Naive thymus-derived CD8-positive, alpha-beta T cell (primary cell): ENCODE measurements at regions not wholly inside any gene's neighbourhood (a gene's known extent, or its start where the extent isn't known, plus 50 kb on each side); places are given as distances from the start of the nearest gene placed in this dataset.
"Not testable (repeated sequence)": the region's sequence is repeated elsewhere in the genome, so short reads cannot be mapped to it uniquely, and the experiment has no call there.

Experiments used
- ATAC-seq, 2 donors: fragments of 150-1000 bp; cut with Tn5 transposase in 1 of 2; sonication (Bioruptor Pico), chemical (Tn5 transposase) in 1 of 2; 1 replicate in 1 of 2; 2 replicates in 1 of 2; pipeline ENCODE4 v1.10.0; 2021; ENCODE audit warnings: mild to moderate bottlenecking in 2 of 2, moderate library complexity in 2 of 2
- POLR2A ChIA-PET: fragments of 350-600 bp; sonication (Branson Sonifier 250); formaldehyde crosslinking; loops from one replicate; lab custom pipeline; 2021; ENCODE audit warnings: antibody characterized with exemption; lab: Charles Lee
- DNase-seq, 10 donors: peaks; one replicate each; pipeline versions ENCODE4 v3.0.0 to v3.0.0-alpha.2; 2020 to 2022
- H3K27ac Mint-ChIP-seq, 10 donors: one replicate each; pipeline ENCODE4 v1.8.0; 2020 to 2022; ENCODE audit warnings: mild to moderate bottlenecking in 10 of 10, mixed read lengths in 10 of 10, moderate library complexity in 4 of 10, inconsistent platforms in 1 of 10
- H3K27me3 Mint-ChIP-seq, 5 donors: one replicate each; pipeline ENCODE4 v1.8.0; 2021 to 2022; ENCODE audit warnings: mixed read lengths in 5 of 5
- H3K36me3 Mint-ChIP-seq, 3 donors: one replicate each; pipeline ENCODE4 v1.8.0; 2020 to 2022; ENCODE audit warnings: mixed read lengths in 3 of 3, mild to moderate bottlenecking in 2 of 3, inconsistent platforms in 1 of 3
- H3K4me1 Mint-ChIP-seq, 4 donors: one replicate each; pipeline ENCODE4 v1.8.0; 2021 to 2022; ENCODE audit warnings: mixed read lengths in 4 of 4
- H3K4me3 Mint-ChIP-seq, 10 donors: one replicate each; pipeline ENCODE4 v1.8.0; 2020 to 2022; ENCODE audit warnings: mild to moderate bottlenecking in 10 of 10, mixed read lengths in 10 of 10, moderate library complexity in 6 of 10, inconsistent platforms in 1 of 10
- H3K9me3 Mint-ChIP-seq, 9 donors: one replicate each; pipeline ENCODE4 v1.8.0; 2020 to 2022; ENCODE audit warnings: mixed read lengths in 9 of 9, mild to moderate bottlenecking in 3 of 9, inconsistent platforms in 1 of 9, moderate library complexity in 1 of 9

GRCh38 chr4:57774171-57774570, 664.0 kb upstream of the IGFBP7 start:
- H3K36me3 Mint-ChIP-seq: no peaks in the 10 kb centered on the region
- H3K4me1 Mint-ChIP-seq: no peaks in the 10 kb centered on the region
- POLR2A ChIA-PET: no interaction called here
- DNase-seq (no peak), ATAC-seq (no peak)
- no peaks in the 10 kb centered on the region for H3K27me3 Mint-ChIP-seq
- no peak overlapping the region for H3K4me3 Mint-ChIP-seq
- no peak overlapping the region for H3K27ac Mint-ChIP-seq
- peaks cover 0 to 28% (median 11%) of the 10 kb centered on the region in 9 donors for H3K9me3 Mint-ChIP-seq

DNA sequence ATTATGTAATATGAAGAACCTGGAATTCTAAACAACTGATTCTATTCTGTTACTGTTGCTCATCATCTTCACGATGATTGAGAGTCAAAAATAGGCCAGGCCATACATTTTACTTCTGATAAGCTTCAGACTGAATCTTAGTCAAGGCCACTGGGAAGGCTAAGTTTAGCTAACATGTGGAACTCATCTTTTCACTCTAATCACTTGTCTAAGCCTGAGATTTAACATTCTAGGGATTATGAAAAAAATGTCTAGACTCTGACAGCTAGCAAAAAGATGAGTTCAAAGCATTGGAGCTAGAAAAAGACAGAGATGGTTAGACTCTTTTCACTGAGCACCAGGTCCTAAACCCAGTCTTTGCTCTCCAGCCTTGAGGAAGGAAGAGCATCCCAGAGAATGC, 656.2 kb upstream of the IGFBP7 start:
- POLR2A ChIA-PET: no interaction called here
- Mint-ChIP-seq H3K4me3 (no peak overlapping the region), H3K27ac (no peak overlapping the region), H3K9me3 (peaks cover 0 to 22% (median 6%) of the 10 kb centered on the region in 9 donors), H3K36me3 (no peaks in the 10 kb centered on the region), H3K4me1 (no peaks in the 10 kb centered on the region), H3K27me3 (no peaks in the 10 kb centered on the region)
- DNase-seq: no peak
- no peak for ATAC-seq

DNA sequence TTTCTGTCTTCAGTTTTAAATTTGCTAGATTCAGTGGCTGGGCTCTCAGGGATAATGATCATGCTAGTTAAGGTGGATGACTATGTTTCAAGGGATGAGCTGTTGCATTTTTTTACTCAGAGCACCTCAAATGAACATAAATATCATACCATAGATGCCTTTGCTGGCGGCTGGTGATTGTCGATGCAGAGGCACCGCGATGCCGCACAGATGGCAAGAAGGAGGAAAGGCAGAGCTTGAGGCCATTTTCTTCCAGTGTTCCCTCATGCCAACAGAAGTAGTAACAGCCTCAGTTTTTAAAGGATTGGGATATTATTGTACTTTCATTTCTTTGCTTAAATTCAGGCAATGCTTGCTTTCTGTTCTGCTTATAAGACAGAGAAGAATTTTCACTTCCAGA, 654.7 kb upstream of the IGFBP7 start:
- Mint-ChIP-seq H3K9me3 (peaks cover 0 to 34% (median 8%) of the 10 kb centered on the region in 9 donors), H3K27me3 (no peaks in the 10 kb centered on the region), H3K4me3 (no peak overlapping the region), H3K36me3 (no peaks in the 10 kb centered on the region), H3K4me1 (no peaks in the 10 kb centered on the region), H3K27ac (no peak overlapping the region)
- POLR2A ChIA-PET: no interaction called here
- DNase-seq (no peak), ATAC-seq (no peak)

- Mint-ChIP-seq H3K9me3 (peaks cover 0 to 25% (median 8%) of the 10 kb centered on the region in 9 donors), H3K36me3 (no peaks in the 10 kb centered on the region), H3K4me3 (no peak overlapping the region), H3K27ac (no peak overlapping the region), H3K4me1 (no peaks in the 10 kb centered on the region), H3K27me3 (no peaks in the 10 kb centered on the region)
- POLR2A ChIA-PET: no interaction called here
- DNase-seq (no peak), ATAC-seq (no peak)
These were observed 652.9 kb upstream of the IGFBP7 start for GRCh38 chr4:57763070-57763469.

GRCh38 chr4:57740625-57741190, 630.5 kb upstream of the IGFBP7 start:
- H3K4me1 Mint-ChIP-seq: no peaks in the 10 kb centered on the region
- peaks cover 0 to 4% (median 0%) of the 10 kb centered on the region in 5 donors for H3K27me3 Mint-ChIP-seq
- POLR2A ChIA-PET: no interaction called here
- no peak overlapping the region for H3K4me3 Mint-ChIP-seq
- H3K27ac Mint-ChIP-seq: no peak overlapping the region
- H3K9me3 Mint-ChIP-seq: peaks cover 5 to 42% (median 9%) of the 10 kb centered on the region in 9 donors
- ATAC-seq: no peak
- no peaks in the 10 kb centered on the region for H3K36me3 Mint-ChIP-seq
- DNase-seq: no peak

DNA sequence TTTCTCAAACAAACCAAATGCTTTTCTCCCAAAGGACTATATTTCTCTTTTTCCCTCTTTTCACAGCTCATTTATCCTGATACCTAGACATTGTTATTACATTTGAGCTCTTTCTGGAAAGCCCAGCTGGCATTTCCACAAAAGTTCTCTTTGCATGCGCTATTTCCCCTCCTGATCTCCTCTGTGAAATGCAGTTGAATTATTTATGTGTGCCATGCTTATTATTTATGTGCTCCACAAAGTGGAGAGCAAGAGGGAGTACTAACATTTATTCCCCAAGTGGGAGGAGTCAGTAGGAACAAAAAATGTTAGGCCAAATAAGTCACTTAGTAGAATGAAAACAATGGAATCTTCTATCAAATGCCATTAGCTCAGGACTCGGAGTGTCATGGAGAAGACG, 626.6 kb upstream of the IGFBP7 start:
- DNase-seq (no peak), ATAC-seq (no peak)
- peaks cover 0 to 20% (median 5%) of the 10 kb centered on the region in 9 donors for H3K9me3 Mint-ChIP-seq
- no peaks in the 10 kb centered on the region for H3K36me3 Mint-ChIP-seq
- no peak overlapping the region for H3K27ac Mint-ChIP-seq
- no peaks in the 10 kb centered on the region for H3K4me1 Mint-ChIP-seq
- POLR2A ChIA-PET: no interaction called here
- no peak overlapping the region for H3K4me3 Mint-ChIP-seq
- H3K27me3 Mint-ChIP-seq: no peaks in the 10 kb centered on the region

GRCh38 chr4:57734104-57734670, 624.0 kb upstream of the IGFBP7 start:
- no peaks in the 10 kb centered on the region for H3K27me3 Mint-ChIP-seq
- no peak overlapping the region for H3K27ac Mint-ChIP-seq
- H3K4me3 Mint-ChIP-seq: no peak overlapping the region
- POLR2A ChIA-PET: no interaction called here
- H3K9me3 Mint-ChIP-seq: peaks cover 0 to 20% (median 5%) of the 10 kb centered on the region in 9 donors
- H3K4me1 Mint-ChIP-seq: no peaks in the 10 kb centered on the region
- ATAC-seq (no peak), DNase-seq (no peak)
- H3K36me3 Mint-ChIP-seq: no peaks in the 10 kb centered on the region

GRCh38 chr4:57729775-57730570, 619.8 kb upstream of the IGFBP7 start:
- H3K9me3 Mint-ChIP-seq, ATAC-seq, DNase-seq, H3K4me1 Mint-ChIP-seq, POLR2A ChIA-PET, H3K4me3 Mint-ChIP-seq, H3K27ac Mint-ChIP-seq, H3K36me3 Mint-ChIP-seq, H3K27me3 Mint-ChIP-seq: not testable (repeated sequence)

GRCh38 chr4:57726154-57726553, 616.0 kb upstream of the IGFBP7 start:
- H3K9me3 Mint-ChIP-seq: peaks cover 0 to 14% (median 5%) of the 10 kb centered on the region in 9 donors
- H3K27ac Mint-ChIP-seq: no peak overlapping the region
- H3K27me3 Mint-ChIP-seq: no peaks in the 10 kb centered on the region
- H3K4me3 Mint-ChIP-seq: no peak overlapping the region
- H3K36me3 Mint-ChIP-seq: no peaks in the 10 kb centered on the region
- POLR2A ChIA-PET: no interaction called here
- ATAC-seq (no peak), DNase-seq (no peak)
- H3K4me1 Mint-ChIP-seq: no peaks in the 10 kb centered on the region

DNA sequence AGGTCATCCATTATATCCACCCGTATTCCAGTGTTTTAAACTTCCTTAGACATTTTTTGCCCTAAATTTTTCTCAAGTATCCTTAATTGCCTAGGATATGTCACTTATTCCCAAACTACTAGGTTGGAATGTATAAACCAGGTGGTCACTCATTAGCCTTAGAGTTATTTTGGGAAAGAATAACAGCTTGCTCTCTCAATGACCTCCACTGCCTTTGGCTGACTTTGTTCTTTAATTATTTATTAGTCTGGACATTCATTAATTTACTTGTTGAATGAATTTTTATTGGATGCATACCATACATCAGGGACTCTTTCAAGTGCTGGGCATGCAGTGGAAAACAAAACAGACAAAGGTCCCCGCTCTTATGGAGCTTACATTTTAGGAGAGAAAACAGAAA, 609.3 kb upstream of the IGFBP7 start:
- POLR2A ChIA-PET: no interaction called here
- H3K27ac Mint-ChIP-seq: no peak overlapping the region
- ATAC-seq: no peak
- H3K27me3 Mint-ChIP-seq: no peaks in the 10 kb centered on the region
- DNase-seq: no peak
- no peaks in the 10 kb centered on the region for H3K36me3 Mint-ChIP-seq
- H3K9me3 Mint-ChIP-seq: peaks cover 2 to 32% (median 8%) of the 10 kb centered on the region in 9 donors
- H3K4me3 Mint-ChIP-seq: no peak overlapping the region
- H3K4me1 Mint-ChIP-seq: no peaks in the 10 kb centered on the region

GRCh38 chr4:57714313-57714712, 604.1 kb upstream of the IGFBP7 start:
- H3K36me3 Mint-ChIP-seq, DNase-seq, H3K4me1 Mint-ChIP-seq, POLR2A ChIA-PET, H3K27ac Mint-ChIP-seq, ATAC-seq, H3K27me3 Mint-ChIP-seq, H3K4me3 Mint-ChIP-seq: not testable (repeated sequence)
- peaks cover 2 to 43% (median 10%) of the 10 kb centered on the region in 9 donors for H3K9me3 Mint-ChIP-seq

GRCh38 chr4:57710053-57710452, 599.9 kb upstream of the IGFBP7 start:
- POLR2A ChIA-PET: no interaction called here
- H3K4me1 Mint-ChIP-seq: no peaks in the 10 kb centered on the region
- ATAC-seq: no peak
- peaks cover 0 to 31% (median 6%) of the 10 kb centered on the region in 9 donors for H3K9me3 Mint-ChIP-seq
- peaks cover 0 to 2% (median 0%) of the 10 kb centered on the region in 5 donors for H3K27me3 Mint-ChIP-seq
- H3K36me3 Mint-ChIP-seq: peaks cover 0 to 4% (median 0%) of the 10 kb centered on the region in 3 donors
- H3K27ac Mint-ChIP-seq: no peak overlapping the region
- H3K4me3 Mint-ChIP-seq: no peak overlapping the region
- DNase-seq: no peak

GRCh38 chr4:57691370-57691769, 581.2 kb upstream of the IGFBP7 start:
- no peak overlapping the region for H3K27ac Mint-ChIP-seq
- no peaks in the 10 kb centered on the region for H3K27me3 Mint-ChIP-seq
- no peaks in the 10 kb centered on the region for H3K36me3 Mint-ChIP-seq
- POLR2A ChIA-PET: no interaction called here
- H3K9me3 Mint-ChIP-seq: peaks cover 0 to 21% (median 9%) of the 10 kb centered on the region in 9 donors
- ATAC-seq (no peak), DNase-seq (no peak)
- no peaks in the 10 kb centered on the region for H3K4me1 Mint-ChIP-seq
- no peak overlapping the region for H3K4me3 Mint-ChIP-seq
